Endothelial cell of umbilical vein (primary cell): ENCODE measurements at regions not wholly inside any gene's neighbourhood (a gene's known extent, or its start where the extent isn't known, plus 50 kb on each side); places are given as distances from the start of the nearest gene placed in this dataset.
A peak's percentile ranks its signal among the peaks of the same experiment; 100 is the strongest.

Experiments used
- CTCF ChIP-seq, 2 donors: IDR thresholded peaks; 1 replicate in 1 of 2; 2 replicates in 1 of 2; pipeline ENCODE4 v1.5.1; 2011; ENCODE audit warnings: low read length in 2 of 2, mild to moderate bottlenecking in 2 of 2, moderate library complexity in 2 of 2, control low read depth in 1 of 2, inconsistent platforms in 1 of 2, low read depth in 1 of 2; ENCODE audit not compliant: insufficient read depth in 1 of 2; ENCODE audit errors: extremely low read depth in 1 of 2
- POLR2A ChIP-seq: IDR thresholded peaks from 2 replicates; pipeline ENCODE4 v1.6.1; 2012; ENCODE audit warnings: low read depth, mild to moderate bottlenecking, control low read depth, low read length
- POLR2AphosphoS5 ChIP-seq: IDR thresholded peaks from 2 replicates; pipeline ENCODE4 v1.6.1; 2012; ENCODE audit warnings: low read depth, mild to moderate bottlenecking, control low read depth, low read length, moderate library complexity; ENCODE audit not compliant: insufficient read depth

- TF ChIP-seq CTCF (IDR thresholded peaks at IDR 0.05; ENCODE audit: extremely low read depth in 1 of 2, insufficient read depth in 1 of 2, low read depth in 1 of 2, low read length in 2 of 2) (peak; percentile 55 to 61), POLR2AphosphoS5 (no peak), POLR2A (no peak)
Measured at GRCh38 chr16:17578981-17579874, 108.5 kb upstream of the XYLT1 start.
